ENCODE measurements at regions not wholly inside any gene's neighbourhood (a gene's known extent, or its start where the extent isn't known, plus 50 kb on each side); places are given as distances from the start of the nearest gene placed in this dataset.
"Not testable (repeated sequence)": the region's sequence is repeated elsewhere in the genome, so short reads cannot be mapped to it uniquely, and the experiment has no call there.

- no peak for DNase-seq
Measured at GRCh38 chr13:21882766-21883165, 211.9 kb downstream of the FGF9 start.

GRCh38 chr13:21883713-21884112 is 212.8 kb downstream of the FGF9 start:
- no peak for DNase-seq

- no peak for DNase-seq
Measured at GRCh38 chr13:21884299-21884909, 213.5 kb downstream of the FGF9 start.

GRCh38 chr13:21884965-21885567 is 214.2 kb downstream of the FGF9 start:
- DNase-seq: no peak

GRCh38 chr13:21885714-21886224 is 214.9 kb downstream of the FGF9 start:
- DNase-seq: no peak

- no peak for DNase-seq
Measured at GRCh38 chr13:21889651-21890050, 218.8 kb downstream of the FGF9 start.

GRCh38 chr13:21890220-21890619 is 219.3 kb downstream of the FGF9 start:
- DNase-seq: not testable (repeated sequence)

- no peak for DNase-seq
Measured at GRCh38 chr13:21894091-21894490, 223.2 kb downstream of the FGF9 start.

GRCh38 chr13:21894703-21895699 is 224.1 kb downstream of the FGF9 start:
- no peak for DNase-seq

- no peak for DNase-seq
Measured at GRCh38 chr13:21895779-21896178, 224.9 kb downstream of the FGF9 start.

- no peak for DNase-seq
Measured at GRCh38 chr13:21897161-21897560, 226.3 kb downstream of the FGF9 start.

- no peak for DNase-seq
Measured at GRCh38 chr13:21898459-21898858, 227.6 kb downstream of the FGF9 start.

GRCh38 chr13:21898945-21899344 is 228.1 kb downstream of the FGF9 start:
- DNase-seq: no peak

- DNase-seq: no peak
Measured at GRCh38 chr13:21901336-21901735, 230.5 kb downstream of the FGF9 start.

GRCh38 chr13:21901811-21902708 is 231.2 kb downstream of the FGF9 start:
- DNase-seq: no peak

- DNase-seq: no peak
Measured at GRCh38 chr13:21902709-21903098, 231.8 kb downstream of the FGF9 start.

GRCh38 chr13:21905486-21905885 is 234.6 kb downstream of the FGF9 start:
- no peak for DNase-seq

GRCh38 chr13:21909331-21909730 is 238.5 kb downstream of the FGF9 start:
- DNase-seq: no peak

GRCh38 chr13:21910546-21910945 is 239.7 kb downstream of the FGF9 start:
- DNase-seq: no peak

- DNase-seq: no peak
Measured at GRCh38 chr13:21911646-21912298, 240.9 kb downstream of the FGF9 start.

- DNase-seq: no peak
Measured at GRCh38 chr13:21913010-21913409, 242.1 kb downstream of the FGF9 start.
